ENCODE measurements at regions not wholly inside any gene's neighbourhood (a gene's known extent, or its start where the extent isn't known, plus 50 kb on each side); places are given as distances from the start of the nearest gene placed in this dataset.

- H3K4me3 ChIP-seq: no peak overlapping the region
- intact Hi-C loops (cut with DNase I; ENCODE audit: low total_unique reads): no loop called here
- no peak for TF ChIP-seq POLR2A (IDR thresholded peaks at IDR 0.05)
- TF ChIP-seq, protein P1, sequence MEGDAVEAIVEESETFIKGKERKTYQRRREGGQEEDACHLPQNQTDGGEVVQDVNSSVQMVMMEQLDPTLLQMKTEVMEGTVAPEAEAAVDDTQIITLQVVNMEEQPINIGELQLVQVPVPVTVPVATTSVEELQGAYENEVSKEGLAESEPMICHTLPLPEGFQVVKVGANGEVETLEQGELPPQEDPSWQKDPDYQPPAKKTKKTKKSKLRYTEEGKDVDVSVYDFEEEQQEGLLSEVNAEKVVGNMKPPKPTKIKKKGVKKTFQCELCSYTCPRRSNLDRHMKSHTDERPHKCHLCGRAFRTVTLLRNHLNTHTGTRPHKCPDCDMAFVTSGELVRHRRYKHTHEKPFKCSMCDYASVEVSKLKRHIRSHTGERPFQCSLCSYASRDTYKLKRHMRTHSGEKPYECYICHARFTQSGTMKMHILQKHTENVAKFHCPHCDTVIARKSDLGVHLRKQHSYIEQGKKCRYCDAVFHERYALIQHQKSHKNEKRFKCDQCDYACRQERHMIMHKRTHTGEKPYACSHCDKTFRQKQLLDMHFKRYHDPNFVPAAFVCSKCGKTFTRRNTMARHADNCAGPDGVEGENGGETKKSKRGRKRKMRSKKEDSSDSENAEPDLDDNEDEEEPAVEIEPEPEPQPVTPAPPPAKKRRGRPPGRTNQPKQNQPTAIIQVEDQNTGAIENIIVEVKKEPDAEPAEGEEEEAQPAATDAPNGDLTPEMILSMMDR (IDR thresholded peaks at IDR 0.05): no peak
- H3K9me3 ChIP-seq: no peaks in the 10 kb centered on the region
- no peaks in the 10 kb centered on the region for H3K36me3 ChIP-seq
- no peak overlapping the region for H3K27ac ChIP-seq
- DNase-seq: no peak
- H3K4me1 ChIP-seq: no peaks in the 10 kb centered on the region
- H3K27me3 ChIP-seq: no peaks in the 10 kb centered on the region
Measured at GRCh38 chr21:40967771-40968170, 120.8 kb upstream of the DSCAM start.

- no peak for DNase-seq
- no peak for TF ChIP-seq POLR2A (IDR thresholded peaks at IDR 0.05)
- TF ChIP-seq, protein P1 (IDR thresholded peaks at IDR 0.05): no peak
- Histone ChIP-seq H3K27ac (no peak overlapping the region), H3K4me1 (no peaks in the 10 kb centered on the region), H3K27me3 (no peaks in the 10 kb centered on the region), H3K9me3 (no peaks in the 10 kb centered on the region), H3K36me3 (no peaks in the 10 kb centered on the region), H3K4me3 (no peak overlapping the region)
- intact Hi-C loops (cut with DNase I; ENCODE audit: low total_unique reads): no loop called here
Measured at GRCh38 chr21:40972151-40972550, 125.2 kb upstream of the DSCAM start.

DNA sequence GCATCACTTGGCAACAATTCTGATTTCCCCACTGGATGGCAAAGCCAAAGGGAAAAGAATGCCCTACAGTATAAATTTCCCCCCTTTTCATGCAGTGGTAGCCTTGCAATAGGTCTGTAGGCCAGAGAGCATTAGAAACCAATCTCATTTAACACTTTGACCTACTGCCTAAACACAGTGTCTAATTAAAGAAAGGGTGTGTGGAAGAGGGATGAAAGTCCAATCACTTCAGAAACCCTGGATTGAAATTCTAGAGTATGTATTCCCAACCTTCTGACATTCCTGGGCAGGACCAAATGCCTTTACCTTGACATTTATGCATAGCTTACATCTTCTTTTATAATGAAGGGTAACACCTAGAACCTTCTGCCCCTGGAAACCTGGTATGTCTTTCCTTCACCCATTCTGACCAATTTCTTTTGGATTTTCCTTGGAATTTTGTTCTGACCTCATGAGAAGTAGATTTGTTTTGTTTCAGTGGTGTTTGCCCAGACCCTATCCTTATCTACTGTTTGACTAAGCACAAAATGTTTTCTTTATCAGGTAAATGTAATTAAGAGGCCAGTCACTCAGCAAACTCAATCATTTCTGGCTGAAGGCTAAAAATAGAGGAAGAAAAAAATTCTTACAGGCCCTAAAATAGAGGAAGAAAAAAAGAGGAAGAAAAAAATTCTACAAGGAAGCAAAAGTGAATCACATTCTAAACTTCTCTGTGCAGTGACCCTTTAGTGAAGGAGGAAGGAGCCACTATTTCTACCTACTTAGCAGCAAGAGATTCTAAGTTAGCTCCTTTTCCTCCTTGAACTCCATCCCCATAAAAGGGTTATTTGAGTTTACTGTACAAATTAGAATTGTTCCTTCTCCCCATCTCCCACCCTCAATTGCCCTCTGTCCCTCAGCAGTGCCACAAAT, 129.5 kb upstream of the DSCAM start:
- no peaks in the 10 kb centered on the region for H3K9me3 ChIP-seq

DNA sequence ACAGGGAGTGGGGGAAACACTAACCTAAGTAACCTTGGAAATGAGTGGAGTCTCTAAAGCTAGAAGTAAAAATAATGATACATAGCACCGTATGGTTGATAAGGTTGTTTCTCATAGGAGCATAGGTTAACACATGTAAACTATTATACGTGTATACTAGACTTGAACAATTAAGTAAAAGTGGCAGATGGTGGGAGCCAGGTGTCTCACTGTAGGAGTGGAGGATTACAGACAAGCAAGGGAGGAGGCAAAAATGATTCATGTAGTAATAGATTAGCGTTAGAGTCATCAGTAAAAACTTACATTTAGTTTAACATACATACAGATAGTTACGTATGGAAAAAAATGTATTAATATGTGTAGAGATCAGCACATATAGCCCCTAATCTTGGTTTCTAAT, 138.4 kb upstream of the DSCAM start:
- Histone ChIP-seq H3K9me3 (no peaks in the 10 kb centered on the region), H3K27me3 (no peaks in the 10 kb centered on the region), H3K4me1 (no peaks in the 10 kb centered on the region), H3K27ac (no peak overlapping the region), H3K36me3 (no peaks in the 10 kb centered on the region), H3K4me3 (no peak overlapping the region)
- no peak for DNase-seq
- TF ChIP-seq, protein P1 (IDR thresholded peaks at IDR 0.05): no peak
- TF ChIP-seq POLR2A (IDR thresholded peaks at IDR 0.05): no peak
- intact Hi-C loops (cut with DNase I; ENCODE audit: low total_unique reads): no loop called here

More for the DNA sequence above, 129.5 kb upstream of the DSCAM start:
- TF ChIP-seq POLR2A (IDR thresholded peaks at IDR 0.05): no peak
- TF ChIP-seq, protein P1 (IDR thresholded peaks at IDR 0.05): no peak
- intact Hi-C loops (cut with DNase I; ENCODE audit: low total_unique reads): no loop called here
- Histone ChIP-seq H3K4me3 (no peak overlapping the region), H3K27ac (no peak overlapping the region), H3K4me1 (no peaks in the 10 kb centered on the region), H3K27me3 (no peaks in the 10 kb centered on the region), H3K36me3 (no peaks in the 10 kb centered on the region)
- DNase-seq: no peak

DNA sequence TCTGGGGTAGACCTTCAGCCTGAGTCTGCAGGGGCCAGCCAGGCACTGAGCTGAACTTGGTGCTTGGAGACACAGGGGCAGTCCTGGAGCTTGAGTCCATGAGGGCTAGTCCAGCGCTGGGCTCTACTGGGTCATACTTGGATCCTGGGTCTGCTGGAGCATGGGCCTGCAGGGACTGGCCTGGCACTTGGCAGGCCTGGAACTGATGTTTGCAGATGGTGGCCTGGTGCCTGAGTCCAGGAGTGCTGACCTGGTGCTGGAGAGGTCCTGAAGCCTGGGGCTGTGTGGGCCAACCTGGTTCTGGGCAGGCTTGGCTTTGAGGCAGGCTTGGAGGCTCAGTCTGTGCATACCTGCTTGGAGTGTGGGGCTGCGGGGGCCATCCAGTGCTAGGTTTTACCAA, 143.4 kb upstream of the DSCAM start:
- Histone ChIP-seq H3K27me3 (no peaks in the 10 kb centered on the region), H3K36me3 (no peaks in the 10 kb centered on the region), H3K4me3 (no peak overlapping the region), H3K4me1 (no peaks in the 10 kb centered on the region), H3K9me3 (no peaks in the 10 kb centered on the region), H3K27ac (no peak overlapping the region)
- intact Hi-C loops (cut with DNase I; ENCODE audit: low total_unique reads): no loop called here
- DNase-seq: no peak
- TF ChIP-seq, protein P1 (IDR thresholded peaks at IDR 0.05): no peak
- TF ChIP-seq POLR2A (IDR thresholded peaks at IDR 0.05): no peak
